IMR-90 (cell line): ENCODE measurements at regions not wholly inside any gene's neighbourhood (a gene's known extent, or its start where the extent isn't known, plus 50 kb on each side); places are given as distances from the start of the nearest gene placed in this dataset.

Source experiments
- ATAC-seq: fragments of 200-7000 bp; cut with Tn5 transposase; 2 replicates; pipeline ENCODE4 v1.9.1; 2020; ENCODE audit warnings: low read depth, mild to moderate bottlenecking, moderate library complexity
- BruUV-seq: library from RNA; stranded (reverse); fragments of 400-500 nt; replicated peaks from 2 replicates; lab custom pipeline; 2021; lab: Mats Ljungman, UMichigan
- CTCF ChIA-PET: fragments of 300-600 bp; formaldehyde crosslinking; extraction: SDS; loops from one replicate; lab custom pipeline; 2021; ENCODE audit warnings: antibody characterized with exemption; lab: Yijun Ruan, JAX
- POLR2A ChIA-PET: fragments of 300-600 bp; sonication (Branson Sonifier 250); formaldehyde crosslinking; loops from one replicate; lab custom pipeline; 2022; ENCODE audit warnings: antibody characterized with exemption; ENCODE audit not compliant: unreplicated experiment; lab: Charles Lee
- DNase-seq: peaks from one replicate; pipeline ENCODE4 v3.0.0; 2013
- H2AFZ ChIP-seq: replicated peaks from 2 replicates; pipeline ENCODE3; 2013; ENCODE audit warnings: low read length, mild to moderate bottlenecking; ENCODE audit not compliant: poor library complexity
- H2AK5ac ChIP-seq: 2 replicates; pipeline ENCODE4 v1.6.1; 2013; ENCODE audit warnings: low read depth, low read length, inconsistent platforms
- H2AK9ac ChIP-seq: replicated peaks from 2 replicates; pipeline ENCODE3; 2013; ENCODE audit warnings: mild to moderate bottlenecking, low read depth, low read length, moderate library complexity; ENCODE audit not compliant: poor library complexity
- H2BK120ac ChIP-seq: 2 replicates; pipeline ENCODE4 v1.6.1; 2013; ENCODE audit warnings: low read depth, low read length, inconsistent platforms
- H2BK15ac ChIP-seq: 3 replicates; pipeline ENCODE4 v1.6.1; 2013; ENCODE audit warnings: low read depth, low read length, inconsistent platforms
- H2BK20ac ChIP-seq: 2 replicates; pipeline ENCODE4 v1.6.1; 2013; ENCODE audit warnings: low read depth, mild to moderate bottlenecking, inconsistent platforms, low read length, moderate library complexity
- H2BK5ac ChIP-seq: 2 replicates; pipeline ENCODE4 v1.6.1; 2013; ENCODE audit warnings: mild to moderate bottlenecking, low read depth, low read length, inconsistent platforms; ENCODE audit not compliant: poor library complexity, severe bottlenecking
- H3K14ac ChIP-seq: replicated peaks from 2 replicates; pipeline ENCODE4 v1.6.1; 2013; ENCODE audit warnings: low read depth, low read length, inconsistent platforms
- H3K18ac ChIP-seq: 2 replicates; pipeline ENCODE4 v1.6.1; 2013; ENCODE audit warnings: low read depth, low read length, control low read depth
- H3K23ac ChIP-seq: 2 replicates; pipeline ENCODE4 v1.6.1; 2013; ENCODE audit warnings: low read depth, low read length, inconsistent platforms
- H3K27ac ChIP-seq: 2 replicates; pipeline ENCODE4 v1.5.1; 2013; ENCODE audit warnings: mild to moderate bottlenecking, control low read depth, low read length; ENCODE audit not compliant: insufficient read depth
- H3K27me3 ChIP-seq: 2 replicates; pipeline ENCODE4 v1.6.1; 2013; ENCODE audit warnings: low read length; ENCODE audit not compliant: control insufficient read depth, insufficient read depth
- H3K36me3 ChIP-seq: 2 replicates; pipeline ENCODE4 v1.6.1; 2013; ENCODE audit warnings: low read length, mixed read lengths; ENCODE audit not compliant: control insufficient read depth, insufficient read depth
- H3K4ac ChIP-seq: 2 replicates; pipeline ENCODE4 v1.6.1; 2013; ENCODE audit warnings: low read depth, low read length, inconsistent platforms
- H3K4me1 ChIP-seq: 2 replicates; pipeline ENCODE4 v1.6.1; 2013; ENCODE audit warnings: low read length, mixed read lengths; ENCODE audit not compliant: control insufficient read depth, insufficient read depth
- H3K4me2 ChIP-seq: 2 replicates; pipeline ENCODE4 v1.6.1; 2013; ENCODE audit warnings: low read depth, mild to moderate bottlenecking, control low read depth, low read length, moderate library complexity
- H3K4me3 ChIP-seq: 2 replicates; pipeline ENCODE4 v1.5.1; 2013; ENCODE audit warnings: low read depth, mild to moderate bottlenecking, control low read depth, low read length, moderate library complexity; ENCODE audit not compliant: insufficient read depth
- H3K56ac ChIP-seq: 2 replicates; pipeline ENCODE4 v1.6.1; 2013; ENCODE audit warnings: low read length, inconsistent platforms; ENCODE audit not compliant: insufficient read depth; ENCODE audit errors: extremely low read depth
- H3K79me1 ChIP-seq, 2 experiments: 2 replicates each; pipeline ENCODE4 v1.6.1; 2013; ENCODE audit warnings: low read length in 2 of 2, inconsistent platforms in 1 of 2, low read depth in 1 of 2
- H3K9ac ChIP-seq: 2 replicates; pipeline ENCODE4 v1.6.1; 2013; ENCODE audit warnings: low read depth, low read length, control low read depth
- H3K9me1 ChIP-seq: 2 replicates; pipeline ENCODE4 v1.6.1; 2013; ENCODE audit warnings: low read length, inconsistent platforms; ENCODE audit not compliant: insufficient read depth
- H3K9me3 ChIP-seq: 2 replicates; pipeline ENCODE4 v1.6.1; 2013; ENCODE audit warnings: low read length; ENCODE audit not compliant: control insufficient read depth, insufficient read depth
- H4K20me1 ChIP-seq: 2 replicates; pipeline ENCODE4 v1.6.1; 2013; ENCODE audit warnings: low read length, inconsistent platforms; ENCODE audit not compliant: insufficient read depth
- H4K5ac ChIP-seq: 2 replicates; pipeline ENCODE4 v1.6.1; 2013; ENCODE audit warnings: mild to moderate bottlenecking, low read depth, low read length, control low read depth
- H4K8ac ChIP-seq, 2 experiments: 2 replicates each; pipeline ENCODE4 v1.6.1; 2013; ENCODE audit warnings: low read depth in 2 of 2, low read length in 2 of 2, control low read depth in 1 of 2, inconsistent platforms in 1 of 2
- H4K91ac ChIP-seq: 2 replicates; pipeline ENCODE4 v1.6.1; 2013; ENCODE audit warnings: low read depth, low read length, inconsistent platforms; ENCODE audit not compliant: insufficient read depth
- BHLHE40 ChIP-seq: fragments of 150-350 bp; IDR thresholded peaks from 2 replicates; pipeline ENCODE4 v1.6.1; 2016; ENCODE audit warnings: mild to moderate bottlenecking, low read depth, low read length
- CEBPB ChIP-seq: IDR thresholded peaks from 2 replicates; pipeline ENCODE4 v1.6.1; 2012; ENCODE audit warnings: low read depth, low read length, improper control_type of control experiment
- CHD1 ChIP-seq: IDR thresholded peaks from 2 replicates; pipeline ENCODE4 v1.6.1; 2012; ENCODE audit warnings: low read depth, low read length, improper control_type of control experiment
- FOS ChIP-seq: fragments of 150-350 bp; IDR thresholded peaks from 2 replicates; pipeline ENCODE4 v1.6.1; 2016; ENCODE audit warnings: low read depth, low read length
- MAFK ChIP-seq: IDR thresholded peaks from 2 replicates; pipeline ENCODE4 v1.6.1; 2012; ENCODE audit warnings: low read depth, low read length, improper control_type of control experiment
- MAZ ChIP-seq: IDR thresholded peaks from 2 replicates; pipeline ENCODE4 v1.6.1; 2012; ENCODE audit warnings: low read depth, mild to moderate bottlenecking, low read length, improper control_type of control experiment, moderate library complexity, borderline replicate concordance
- POLR2A ChIP-seq: IDR thresholded peaks from 2 replicates; pipeline ENCODE4 v1.6.1; 2012; ENCODE audit warnings: mild to moderate bottlenecking, low read depth, low read length
- RAD21 ChIP-seq: IDR thresholded peaks from 2 replicates; pipeline ENCODE4 v1.6.1; 2012; ENCODE audit warnings: low read length, improper control_type of control experiment
- RCOR1 ChIP-seq: IDR thresholded peaks from 2 replicates; pipeline ENCODE4 v1.6.1; 2012; ENCODE audit warnings: mild to moderate bottlenecking, low read length, improper control_type of control experiment; ENCODE audit not compliant: insufficient replicate concordance
- RFX5 ChIP-seq: IDR thresholded peaks from 2 replicates; pipeline ENCODE4 v1.8.0; 2012; ENCODE audit warnings: low read depth, mild to moderate bottlenecking, low read length, moderate library complexity
- SMC3 ChIP-seq: fragments of 150-350 bp; IDR thresholded peaks from 2 replicates; pipeline ENCODE4 v1.6.1; 2016; ENCODE audit warnings: low read depth, mild to moderate bottlenecking, antibody characterized with exemption, low read length, moderate library complexity
- USF2 ChIP-seq: fragments of 150-350 bp; IDR thresholded peaks from 2 replicates; pipeline ENCODE4 v1.6.1; 2017; ENCODE audit warnings: mild to moderate bottlenecking, antibody characterized with exemption, low read length, low read depth
- WGBS, 2 experiments: methylation state at CpG; one replicate each; pipeline versions ENCODE4 v1.1.5 to v1.1.7; 2013; ENCODE audit warnings: missing lambda C conversion rate in 2 of 2; ENCODE audit not compliant: insufficient read length in 1 of 2; ENCODE audit errors: extremely low coverage in 2 of 2; 5-methylcytosine and 5-hydroxymethylcytosine counted together
- dilution Hi-C: fragments of 300-500 bp; cut with HindIII; formaldehyde crosslinking; loops from one replicate; pipeline ENCODE4 v1.14.3; 2018; ENCODE audit warnings: low sequenced_read_pairs; ENCODE audit not compliant: unreplicated experiment
- in situ Hi-C: fragments of 300-500 bp; cut with MboI; formaldehyde crosslinking; loops from 3 replicates; pipeline ENCODE4 v1.14.3; 2019; ENCODE audit warnings: low sequenced_read_pairs, inconsistent platforms, mixed read lengths
- intact Hi-C: fragments of 100-400 bp; cut with micrococcal nuclease; formaldehyde crosslinking; loops from 2 replicates; pipeline ENCODE4 v1.10.0; 2022
- TF ChIP-seq, protein P1 (sequence below): conservative IDR thresholded peaks from 2 replicates; pipeline ENCODE4 v1.5.1; 2012; ENCODE audit warnings: mild to moderate bottlenecking, low read depth, low read length, improper control_type of control experiment
- TF ChIP-seq, protein P2 (sequence below): fragments of 150-350 bp; IDR thresholded peaks from 2 replicates; pipeline ENCODE4 v1.6.1; 2016; ENCODE audit warnings: low read depth, mild to moderate bottlenecking, low read length, moderate library complexity, borderline replicate concordance

- Histone ChIP-seq H2BK120ac (peak overlapping the region; percentile 59), H2BK5ac (no peak overlapping the region), H3K4me1 (peaks cover 11% of the 10 kb centered on the region), H3K36me3 (no peaks in the 10 kb centered on the region), H3K9me1 (peaks cover 6% of the 10 kb centered on the region; the same call in 1 of the 2 replicates), H3K14ac (peak overlapping the region; percentile 7), H3K4me2 (no peak overlapping the region), H2AK5ac (peak overlapping the region; percentile 63), H4K8ac (no peak overlapping the region; a peak in 1 of 4 replicates), H2BK15ac (no peak overlapping the region), H4K91ac (peak overlapping the region; percentile 48; the same call in 1 of the 2 replicates), H3K27ac (no peak overlapping the region), H2AK9ac (no peak overlapping the region), H3K56ac (no peak overlapping the region), H3K23ac (no peak overlapping the region), H3K9ac (no peak overlapping the region), H3K27me3 (no peaks in the 10 kb centered on the region; the same call in none of the 2 replicates), H4K5ac (no peak overlapping the region; the same call in 1 of the 2 replicates), H2AFZ (no peak overlapping the region), H3K4ac (peak overlapping the region; percentile 52; the same call in 1 of the 2 replicates), H3K79me1 (no peaks in the 10 kb centered on the region), H3K4me3 (no peak overlapping the region), H2BK20ac (peak overlapping the region; percentile 43; the same call in 1 of the 2 replicates), H4K20me1 (no peaks in the 10 kb centered on the region), H3K18ac (peak overlapping the region; percentile 38; the same call in 1 of the 2 replicates), H3K9me3 (no peaks in the 10 kb centered on the region)
- no TSS peak for BruUV-seq
- ChIA-PET POLR2A (no interaction called here), CTCF (interaction anchor here (0.7 kb wide), 1 partner anchor 268 kb away, joined by 3 read pairs; no protein-coding TSS in a partner anchor)
- dilution Hi-C loops (no loop called here), intact Hi-C loops (no loop called here), in situ Hi-C loops (no loop called here)
- WGBS, 2 experiments = 100% methylated on average over 5 of the region's 16 CpGs; no CpG with 5 or more reads in 1 of the 2 experiments
- no peak for DNase-seq
- no peak for ATAC-seq
- TF ChIP-seq BHLHE40 = no peak
- TF ChIP-seq, protein P1, sequence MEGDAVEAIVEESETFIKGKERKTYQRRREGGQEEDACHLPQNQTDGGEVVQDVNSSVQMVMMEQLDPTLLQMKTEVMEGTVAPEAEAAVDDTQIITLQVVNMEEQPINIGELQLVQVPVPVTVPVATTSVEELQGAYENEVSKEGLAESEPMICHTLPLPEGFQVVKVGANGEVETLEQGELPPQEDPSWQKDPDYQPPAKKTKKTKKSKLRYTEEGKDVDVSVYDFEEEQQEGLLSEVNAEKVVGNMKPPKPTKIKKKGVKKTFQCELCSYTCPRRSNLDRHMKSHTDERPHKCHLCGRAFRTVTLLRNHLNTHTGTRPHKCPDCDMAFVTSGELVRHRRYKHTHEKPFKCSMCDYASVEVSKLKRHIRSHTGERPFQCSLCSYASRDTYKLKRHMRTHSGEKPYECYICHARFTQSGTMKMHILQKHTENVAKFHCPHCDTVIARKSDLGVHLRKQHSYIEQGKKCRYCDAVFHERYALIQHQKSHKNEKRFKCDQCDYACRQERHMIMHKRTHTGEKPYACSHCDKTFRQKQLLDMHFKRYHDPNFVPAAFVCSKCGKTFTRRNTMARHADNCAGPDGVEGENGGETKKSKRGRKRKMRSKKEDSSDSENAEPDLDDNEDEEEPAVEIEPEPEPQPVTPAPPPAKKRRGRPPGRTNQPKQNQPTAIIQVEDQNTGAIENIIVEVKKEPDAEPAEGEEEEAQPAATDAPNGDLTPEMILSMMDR = no peak
- TF ChIP-seq, protein P2, sequence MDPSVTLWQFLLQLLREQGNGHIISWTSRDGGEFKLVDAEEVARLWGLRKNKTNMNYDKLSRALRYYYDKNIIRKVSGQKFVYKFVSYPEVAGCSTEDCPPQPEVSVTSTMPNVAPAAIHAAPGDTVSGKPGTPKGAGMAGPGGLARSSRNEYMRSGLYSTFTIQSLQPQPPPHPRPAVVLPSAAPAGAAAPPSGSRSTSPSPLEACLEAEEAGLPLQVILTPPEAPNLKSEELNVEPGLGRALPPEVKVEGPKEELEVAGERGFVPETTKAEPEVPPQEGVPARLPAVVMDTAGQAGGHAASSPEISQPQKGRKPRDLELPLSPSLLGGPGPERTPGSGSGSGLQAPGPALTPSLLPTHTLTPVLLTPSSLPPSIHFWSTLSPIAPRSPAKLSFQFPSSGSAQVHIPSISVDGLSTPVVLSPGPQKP = no peak
- TF ChIP-seq RCOR1 = no peak
- no peak for TF ChIP-seq MAFK
- no peak for TF ChIP-seq RFX5
- TF ChIP-seq CHD1 = no peak
- TF ChIP-seq FOS = no peak
- no peak for TF ChIP-seq USF2
- TF ChIP-seq MAZ = no peak
- no peak for TF ChIP-seq CEBPB
- no peak for TF ChIP-seq RAD21
- TF ChIP-seq SMC3 = no peak
- TF ChIP-seq POLR2A = no peak
Measured at GRCh38 chr10:78770167-78771090, 298.3 kb upstream of the ZMIZ1 start.
